Suppressor macrophage treated with lipopolysaccharide for 1 hour (primary cell): ENCODE measurements at regions not wholly inside any gene's neighbourhood (a gene's known extent, or its start where the extent isn't known, plus 50 kb on each side); places are given as distances from the start of the nearest gene placed in this dataset.

Experiments
- DNase-seq, 3 donors: peaks; one replicate each; pipeline ENCODE4 v3.0.0-alpha.2; 2020 to 2022

GRCh38 chr9:10674586-10674985 lies 61.8 kb upstream of the PTPRD start:
- DNase-seq, result no peak

GRCh38 chr9:10678010-10678409 lies 65.2 kb upstream of the PTPRD start:
- no peak for DNase-seq

GRCh38 chr9:10678790-10679189 lies 66.0 kb upstream of the PTPRD start:
- DNase-seq, result no peak

- DNase-seq, result no peak
Observed at GRCh38 chr9:10686943-10687342, 74.1 kb upstream of the PTPRD start.

GRCh38 chr9:10690546-10690945 lies 77.7 kb upstream of the PTPRD start:
- no peak for DNase-seq

- no peak for DNase-seq
Observed at GRCh38 chr9:10697044-10697443, 84.2 kb upstream of the PTPRD start.

GRCh38 chr9:10700291-10700690 lies 87.5 kb upstream of the PTPRD start:
- no peak for DNase-seq

- no peak for DNase-seq
Observed at GRCh38 chr9:10700915-10701314, 88.1 kb upstream of the PTPRD start.

GRCh38 chr9:10701906-10702305 lies 89.1 kb upstream of the PTPRD start:
- DNase-seq, result no peak

GRCh38 chr9:10703139-10703538 lies 90.3 kb upstream of the PTPRD start:
- no peak for DNase-seq

GRCh38 chr9:10704720-10705119 lies 91.9 kb upstream of the PTPRD start:
- DNase-seq, result no peak

- DNase-seq, result no peak
Observed at GRCh38 chr9:10705383-10705782, 92.6 kb upstream of the PTPRD start.

- DNase-seq, result no peak
Observed at GRCh38 chr9:10706788-10707187, 94.0 kb upstream of the PTPRD start.

GRCh38 chr9:10721301-10721700 lies 108.5 kb upstream of the PTPRD start:
- no peak for DNase-seq

- DNase-seq, result no peak
Observed at GRCh38 chr9:10729213-10729612, 116.4 kb upstream of the PTPRD start.

GRCh38 chr9:10744669-10745068 lies 131.9 kb upstream of the PTPRD start:
- no peak for DNase-seq

- no peak for DNase-seq
Observed at GRCh38 chr9:10753474-10753873, 140.7 kb upstream of the PTPRD start.

- no peak for DNase-seq
Observed at GRCh38 chr9:10764481-10764880, 151.7 kb upstream of the PTPRD start.

- DNase-seq, result no peak
Observed at GRCh38 chr9:10773136-10773535, 160.3 kb upstream of the PTPRD start.

GRCh38 chr9:10774051-10774450 lies 161.2 kb upstream of the PTPRD start:
- DNase-seq, result no peak

GRCh38 chr9:10785255-10785654 lies 172.5 kb upstream of the PTPRD start:
- DNase-seq, result no peak

GRCh38 chr9:10793306-10793705 lies 180.5 kb upstream of the PTPRD start:
- DNase-seq, result no peak

- no peak for DNase-seq
Observed at GRCh38 chr9:10804486-10804885, 191.7 kb upstream of the PTPRD start.

GRCh38 chr9:10806868-10807267 lies 194.1 kb upstream of the PTPRD start:
- DNase-seq, result no peak

GRCh38 chr9:10818206-10818605 lies 205.4 kb upstream of the PTPRD start:
- no peak for DNase-seq

- DNase-seq, result no peak
Observed at GRCh38 chr9:10835791-10836463, 223.1 kb upstream of the PTPRD start.
